PC-9 (cell line): ENCODE measurements at regions not wholly inside any gene's neighbourhood (a gene's known extent, or its start where the extent isn't known, plus 50 kb on each side); places are given as distances from the start of the nearest gene placed in this dataset.

Source experiments
- BruUV-seq: library from RNA; stranded (reverse); fragments of 400-500 nt; replicated peaks from 2 replicates; lab custom pipeline; 2021; lab: Mats Ljungman, UMichigan
- CTCF ChIA-PET: fragments of 300-600 bp; sonication (Branson Sonifier 250); formaldehyde crosslinking; loops from one replicate; lab custom pipeline; 2022; ENCODE audit warnings: antibody characterized with exemption; lab: Charles Lee
- POLR2A ChIA-PET: fragments of 300-600 bp; sonication (Branson Sonifier 250); formaldehyde crosslinking; loops from one replicate; lab custom pipeline; 2022; ENCODE audit warnings: antibody characterized with exemption; ENCODE audit not compliant: unreplicated experiment; lab: Charles Lee
- DNase-seq, 2 experiments: peaks; one replicate each; pipeline versions ENCODE4 v3.0.0 to v3.0.0-alpha.2; 2015 to 2022; ENCODE audit warnings: mixed read lengths in 1 of 2
- H2AFZ ChIP-seq: fragments of 200-600 bp; sonication (generic); 2 replicates; pipeline ENCODE4 v1.8.1; 2017; ENCODE audit warnings: antibody characterized with exemption
- H3F3A ChIP-seq: fragments of 200-600 bp; sonication (generic); 2 replicates; pipeline ENCODE4 v1.8.1; 2017; ENCODE audit warnings: antibody characterized with exemption, mild to moderate bottlenecking, low read depth; ENCODE audit not compliant: insufficient read depth
- H3K27ac ChIP-seq: fragments of 200-600 bp; sonication (generic); 2 replicates; pipeline ENCODE4 v1.6.1; 2016; ENCODE audit warnings: mixed run types
- H3K27me3 ChIP-seq: fragments of 200-600 bp; sonication (generic); 2 replicates; pipeline ENCODE4 v1.6.1; 2016; ENCODE audit warnings: low read depth, mixed run types; ENCODE audit not compliant: insufficient read depth
- H3K36me3 ChIP-seq: fragments of 200-600 bp; sonication (generic); 2 replicates; pipeline ENCODE4 v1.6.1; 2016; ENCODE audit warnings: low read depth, mixed run types
- H3K4me1 ChIP-seq: fragments of 200-600 bp; sonication (generic); replicated peaks from 2 replicates; pipeline ENCODE4 v1.6.1; 2016; ENCODE audit warnings: mixed run types; ENCODE audit not compliant: insufficient read depth
- H3K4me2 ChIP-seq: fragments of 200-600 bp; sonication (generic); 2 replicates; pipeline ENCODE4 v1.6.1; 2017; ENCODE audit warnings: mixed run types
- H3K4me3 ChIP-seq: fragments of 200-600 bp; sonication (generic); 2 replicates; pipeline ENCODE4 v1.6.1; 2016; ENCODE audit warnings: mixed run types
- H3K79me2 ChIP-seq: fragments of 200-600 bp; sonication (generic); 2 replicates; pipeline ENCODE4 v1.6.1; 2017; ENCODE audit warnings: low read depth, mixed run types
- H3K9me2 ChIP-seq: fragments of 200-600 bp; sonication (generic); 2 replicates; pipeline ENCODE4 v1.8.1; 2017; ENCODE audit warnings: mild to moderate bottlenecking; ENCODE audit not compliant: insufficient read depth
- H3K9me3 ChIP-seq: fragments of 200-600 bp; sonication (generic); 2 replicates; pipeline ENCODE4 v1.8.1; 2016; ENCODE audit warnings: low read depth; ENCODE audit not compliant: insufficient read depth
- H4K20me1 ChIP-seq: fragments of 200-600 bp; sonication (generic); 2 replicates; pipeline ENCODE4 v1.8.1; 2017; ENCODE audit not compliant: insufficient read depth
- CTCF ChIP-seq: fragments of 200-600 bp; sonication (generic); conservative IDR thresholded peaks from 2 replicates; pipeline ENCODE4 v1.6.1; 2017; ENCODE audit warnings: mixed run types, antibody characterized with exemption, mild to moderate bottlenecking, moderate library complexity
- EZH2 ChIP-seq: fragments of 200-600 bp; sonication (generic); IDR thresholded peaks from 2 replicates; pipeline ENCODE4 v1.8.0; 2017; ENCODE audit warnings: antibody characterized with exemption, low read depth
- intact Hi-C: fragments of 100-400 bp; cut with micrococcal nuclease; formaldehyde crosslinking; loops from one replicate; pipeline ENCODE4 v1.10.0; 2022; ENCODE audit not compliant: unreplicated experiment

- H3K36me3 ChIP-seq = no peaks in the 10 kb centered on the region
- intact Hi-C loops = no loop called here
- ChIA-PET POLR2A (interaction anchor here (0.6 kb wide), 2 partner anchors 35 to 76 kb away, joined by 3 read pairs; no protein-coding TSS in a partner anchor), CTCF (no interaction called here)
- DNase-seq = no peak
- no peaks in the 10 kb centered on the region for H3K9me3 ChIP-seq
- H3K4me1 ChIP-seq = no peaks in the 10 kb centered on the region
- TF ChIP-seq CTCF (no peak), EZH2 (no peak)
- no peaks in the 10 kb centered on the region for H3K27me3 ChIP-seq
- no peak overlapping the region for H3K4me2 ChIP-seq
- H3K27ac ChIP-seq = no peak overlapping the region
- no peaks in the 10 kb centered on the region for H4K20me1 ChIP-seq
- no peaks in the 10 kb centered on the region for H3K9me2 ChIP-seq
- no peaks in the 10 kb centered on the region for H3K79me2 ChIP-seq
- no TSS peak for BruUV-seq
- no peak overlapping the region for H3K4me3 ChIP-seq
- H2AFZ ChIP-seq = no peak overlapping the region
- no peaks in the 10 kb centered on the region for H3F3A ChIP-seq
These were observed 112.5 kb downstream of the FAM50B start for GRCh38 chr6:3961581-3962215.

- H4K20me1 ChIP-seq = no peaks in the 10 kb centered on the region
- no peaks in the 10 kb centered on the region for H3K27me3 ChIP-seq
- no peaks in the 10 kb centered on the region for H3K79me2 ChIP-seq
- H3K9me3 ChIP-seq = no peaks in the 10 kb centered on the region
- no peak for DNase-seq
- H3K4me2 ChIP-seq = no peak overlapping the region
- no peaks in the 10 kb centered on the region for H3K9me2 ChIP-seq
- H3K4me1 ChIP-seq = no peaks in the 10 kb centered on the region
- no peak overlapping the region for H2AFZ ChIP-seq
- BruUV-seq = no TSS peak
- TF ChIP-seq EZH2 = no peak
- no peak for TF ChIP-seq CTCF
- intact Hi-C loops = no loop called here
- POLR2A ChIA-PET = interaction anchor here (0.5 to 0.6 kb wide), 2 partner anchors 77 to 340 kb away, joined by 3 read pairs; no protein-coding TSS in a partner anchor
- no peaks in the 10 kb centered on the region for H3F3A ChIP-seq
- H3K27ac ChIP-seq = no peak overlapping the region
- no peaks in the 10 kb centered on the region for H3K36me3 ChIP-seq
- no peak overlapping the region for H3K4me3 ChIP-seq
- CTCF ChIA-PET = no interaction called here
These were observed 113.4 kb downstream of the FAM50B start for GRCh38 chr6:3962291-3963280.

GRCh38 chr6:3963426-3963825, 114.3 kb downstream of the FAM50B start:
- Histone ChIP-seq H3K9me2 (no peaks in the 10 kb centered on the region), H3K4me2 (no peak overlapping the region), H3K4me1 (no peaks in the 10 kb centered on the region), H2AFZ (no peak overlapping the region), H3K27me3 (no peaks in the 10 kb centered on the region), H3K4me3 (no peak overlapping the region), H3K9me3 (no peaks in the 10 kb centered on the region), H3F3A (no peaks in the 10 kb centered on the region), H3K27ac (no peak overlapping the region), H4K20me1 (no peaks in the 10 kb centered on the region), H3K79me2 (no peaks in the 10 kb centered on the region), H3K36me3 (no peaks in the 10 kb centered on the region)
- BruUV-seq = no TSS peak
- CTCF ChIA-PET = no interaction called here
- DNase-seq = no peak
- intact Hi-C loops = no loop called here
- TF ChIP-seq CTCF = no peak
- TF ChIP-seq EZH2 = no peak
- POLR2A ChIA-PET = no interaction called here
